BJ (cell line): ENCODE measurements at regions not wholly inside any gene's neighbourhood (a gene's known extent, or its start where the extent isn't known, plus 50 kb on each side); places are given as distances from the start of the nearest gene placed in this dataset.

Experiments used
- CTCF ChIA-PET: fragments of 350-600 bp; formaldehyde crosslinking; extraction: SDS; loops from one replicate; lab custom pipeline; 2021; ENCODE audit warnings: antibody characterized with exemption, inconsistent platforms; lab: Yijun Ruan, JAX
- POLR2A ChIA-PET: fragments of 300-600 bp; sonication (Branson Sonifier 250); formaldehyde crosslinking; extraction: SDS; loops from one replicate; lab custom pipeline; 2021; ENCODE audit warnings: antibody characterized with exemption; lab: Charles Lee
- DNase-seq: peaks from one replicate; pipeline ENCODE4 v3.0.0-alpha.2; 2011; ENCODE audit warnings: low read depth
- H3K27me3 ChIP-seq: 2 replicates; pipeline ENCODE4 v1.6.0; 2011; ENCODE audit warnings: low read length; ENCODE audit not compliant: control insufficient read depth, insufficient read depth
- H3K36me3 ChIP-seq: 2 replicates; pipeline ENCODE4 v1.5.1; 2011; ENCODE audit warnings: low read length; ENCODE audit not compliant: control insufficient read depth, insufficient read depth
- H3K4me3 ChIP-seq: 2 replicates; pipeline ENCODE4 v1.5.1; 2011; ENCODE audit warnings: low read depth, mild to moderate bottlenecking, control low read depth, low read length
- CTCF ChIP-seq: IDR thresholded peaks from 2 replicates; pipeline ENCODE4 v1.5.1; 2011; ENCODE audit warnings: low read depth, mild to moderate bottlenecking, control low read depth, inconsistent platforms, low read length, moderate library complexity; ENCODE audit not compliant: insufficient read depth

GRCh38 chr7:84553711-84554110, 359.1 kb upstream of the SEMA3A start:
- no peak for DNase-seq
- ChIA-PET CTCF (no interaction called here), POLR2A (no interaction called here)
- no peak overlapping the region for H3K4me3 ChIP-seq
- H3K27me3 ChIP-seq, result no peaks in the 10 kb centered on the region
- TF ChIP-seq CTCF, result no peak
- H3K36me3 ChIP-seq, result no peaks in the 10 kb centered on the region

GRCh38 chr7:84549409-84549808, 354.8 kb upstream of the SEMA3A start:
- Histone ChIP-seq H3K27me3 (no peaks in the 10 kb centered on the region), H3K4me3 (no peak overlapping the region), H3K36me3 (no peaks in the 10 kb centered on the region)
- TF ChIP-seq CTCF, result no peak
- POLR2A ChIA-PET, result no interaction called here
- DNase-seq, result no peak
- CTCF ChIA-PET, result no interaction called here

- DNase-seq, result no peak
- no peaks in the 10 kb centered on the region for H3K36me3 ChIP-seq
- no peaks in the 10 kb centered on the region for H3K27me3 ChIP-seq
- CTCF ChIA-PET, result no interaction called here
- POLR2A ChIA-PET, result interaction anchor here (0.6 kb wide), 1 partner anchor 354 kb away, joined by 5 read pairs; no protein-coding TSS in a partner anchor
- no peak for TF ChIP-seq CTCF
- H3K4me3 ChIP-seq, result no peak overlapping the region
These were observed 354.1 kb upstream of the SEMA3A start for GRCh38 chr7:84548366-84549365.

- no peaks in the 10 kb centered on the region for H3K27me3 ChIP-seq
- DNase-seq, result no peak
- H3K4me3 ChIP-seq, result no peak overlapping the region
- POLR2A ChIA-PET, result no interaction called here
- CTCF ChIA-PET, result no interaction called here
- H3K36me3 ChIP-seq, result no peaks in the 10 kb centered on the region
- TF ChIP-seq CTCF, result no peak
These were observed 352.7 kb upstream of the SEMA3A start for GRCh38 chr7:84547331-84547730.

GRCh38 chr7:84546403-84546802, 351.8 kb upstream of the SEMA3A start:
- CTCF ChIA-PET, result no interaction called here
- POLR2A ChIA-PET, result no interaction called here
- H3K27me3 ChIP-seq, result no peaks in the 10 kb centered on the region
- no peak for TF ChIP-seq CTCF
- no peak overlapping the region for H3K4me3 ChIP-seq
- H3K36me3 ChIP-seq, result no peaks in the 10 kb centered on the region
- DNase-seq, result no peak
